ENCODE measurements at regions not wholly inside any gene's neighbourhood (a gene's known extent, or its start where the extent isn't known, plus 50 kb on each side); places are given as distances from the start of the nearest gene placed in this dataset.

GRCh38 chr2:66729416-66730330 lies 294.7 kb downstream of the MEIS1 start:
- no peak for DNase-seq
- Mint-ChIP-seq H3K27me3 (ENCODE audit: low read depth, poor library complexity) (peaks cover 4% of the 10 kb centered on the region), H3K4me1 (peaks cover 49% of the 10 kb centered on the region), H3K4me3 (no peak overlapping the region), H3K9me3 (no peaks in the 10 kb centered on the region), H3K27ac (no peak overlapping the region), H3K36me3 (ENCODE audit: low read depth) (no peaks in the 10 kb centered on the region)
- no peak for TF ChIP-seq CTCF (IDR thresholded peaks at IDR 0.05)

GRCh38 chr2:66730441-66730840 lies 295.5 kb downstream of the MEIS1 start:
- Mint-ChIP-seq H3K4me3 (no peak overlapping the region), H3K27ac (no peak overlapping the region), H3K27me3 (ENCODE audit: low read depth, poor library complexity) (peaks cover 4% of the 10 kb centered on the region), H3K36me3 (ENCODE audit: low read depth) (no peaks in the 10 kb centered on the region), H3K9me3 (no peaks in the 10 kb centered on the region), H3K4me1 (peaks cover 48% of the 10 kb centered on the region)
- no peak for TF ChIP-seq CTCF (IDR thresholded peaks at IDR 0.05)
- DNase-seq, result no peak

- Mint-ChIP-seq H3K27ac (peak overlapping the region; percentile 27), H3K4me3 (no peak overlapping the region), H3K4me1 (peaks cover 39% of the 10 kb centered on the region), H3K27me3 (ENCODE audit: low read depth, poor library complexity) (peaks cover 4% of the 10 kb centered on the region), H3K36me3 (ENCODE audit: low read depth) (peaks cover 11% of the 10 kb centered on the region), H3K9me3 (peaks cover 14% of the 10 kb centered on the region)
- DNase-seq, result peak; percentile 8
- TF ChIP-seq CTCF (IDR thresholded peaks at IDR 0.05), result no peak
Observed at GRCh38 chr2:66733364-66733999, 298.6 kb downstream of the MEIS1 start.

GRCh38 chr2:66748939-66749338 lies 314.0 kb downstream of the MEIS1 start:
- no peak for TF ChIP-seq CTCF (IDR thresholded peaks at IDR 0.05)
- no peak for DNase-seq
- Mint-ChIP-seq H3K36me3 (ENCODE audit: low read depth) (no peaks in the 10 kb centered on the region), H3K4me3 (no peak overlapping the region), H3K9me3 (no peaks in the 10 kb centered on the region), H3K27ac (peak overlapping the region; percentile 15), H3K4me1 (peaks cover 13% of the 10 kb centered on the region), H3K27me3 (ENCODE audit: low read depth, poor library complexity) (no peaks in the 10 kb centered on the region)

- DNase-seq, result no peak
- Mint-ChIP-seq H3K4me1 (peaks cover 16% of the 10 kb centered on the region), H3K4me3 (no peak overlapping the region), H3K27ac (no peak overlapping the region), H3K36me3 (ENCODE audit: low read depth) (no peaks in the 10 kb centered on the region), H3K9me3 (no peaks in the 10 kb centered on the region), H3K27me3 (ENCODE audit: low read depth, poor library complexity) (no peaks in the 10 kb centered on the region)
- TF ChIP-seq CTCF (IDR thresholded peaks at IDR 0.05), result no peak
Observed at GRCh38 chr2:66749566-66749965, 314.6 kb downstream of the MEIS1 start.

Measured in nephron progenitor cell (in vitro differentiated cells).